Trophoblast cell (in vitro differentiated cells and primary cell): ENCODE measurements at regions not wholly inside any gene's neighbourhood (a gene's known extent, or its start where the extent isn't known, plus 50 kb on each side); places are given as distances from the start of the nearest gene placed in this dataset.

ENCODE experiments used
- DNase-seq, 2 donors: peaks; one replicate each; pipeline ENCODE4 v3.0.0-alpha.2; 2016
- H2AFZ ChIP-seq: 2 replicates; pipeline ENCODE4 v1.6.1; 2013; ENCODE audit warnings: low read length, moderate library complexity, mild to moderate bottlenecking; ENCODE audit not compliant: insufficient read depth, poor library complexity
- H2AK5ac ChIP-seq: 2 replicates; pipeline ENCODE4 v1.6.1; 2013; ENCODE audit warnings: mild to moderate bottlenecking, low read length
- H2BK120ac ChIP-seq: 2 replicates; pipeline ENCODE4 v1.6.1; 2013; ENCODE audit warnings: low read length, mild to moderate bottlenecking, moderate library complexity; ENCODE audit not compliant: insufficient read depth, poor library complexity
- H2BK12ac ChIP-seq: 2 replicates; pipeline ENCODE4 v1.6.1; 2013; ENCODE audit warnings: mild to moderate bottlenecking, low read length, moderate library complexity
- H2BK5ac ChIP-seq: 2 replicates; pipeline ENCODE4 v1.6.1; 2013; ENCODE audit warnings: low read length, low read depth, moderate library complexity, mild to moderate bottlenecking; ENCODE audit not compliant: poor library complexity
- H3K14ac ChIP-seq: 2 replicates; pipeline ENCODE4 v1.6.1; 2013; ENCODE audit warnings: mild to moderate bottlenecking, low read length
- H3K18ac ChIP-seq: 2 replicates; pipeline ENCODE4 v1.6.1; 2013; ENCODE audit warnings: mild to moderate bottlenecking, low read length
- H3K23ac ChIP-seq: 2 replicates; pipeline ENCODE4 v1.6.1; 2013; ENCODE audit warnings: low read length
- H3K27ac ChIP-seq: 2 replicates; pipeline ENCODE4 v1.5.1; 2013; ENCODE audit warnings: low read depth, mild to moderate bottlenecking, inconsistent platforms, low read length, moderate library complexity
- H3K27me3 ChIP-seq: 2 replicates; pipeline ENCODE4 v1.6.1; 2013; ENCODE audit warnings: inconsistent platforms, mild to moderate bottlenecking, low read length, moderate library complexity; ENCODE audit not compliant: insufficient read depth
- H3K36me3 ChIP-seq, 2 experiments: 1 replicate in 1 of 2; 2 replicates in 1 of 2; pipeline ENCODE4 v1.6.1; 2013; ENCODE audit warnings: low read length in 2 of 2, mild to moderate bottlenecking in 2 of 2, moderate library complexity in 1 of 2; ENCODE audit not compliant: insufficient read depth in 2 of 2, control insufficient read depth in 1 of 2
- H3K4ac ChIP-seq: 2 replicates; pipeline ENCODE4 v1.6.1; 2013; ENCODE audit warnings: low read depth, mild to moderate bottlenecking, low read length, moderate library complexity
- H3K4me1 ChIP-seq, 2 experiments: 1 replicate in 1 of 2; 2 replicates in 1 of 2; pipeline ENCODE4 v1.6.1; 2013; ENCODE audit warnings: low read length in 2 of 2, mild to moderate bottlenecking in 2 of 2, moderate library complexity in 1 of 2; ENCODE audit not compliant: insufficient read depth in 2 of 2, control insufficient read depth in 1 of 2
- H3K4me2 ChIP-seq: 2 replicates; pipeline ENCODE4 v1.6.1; 2013; ENCODE audit warnings: inconsistent platforms, mild to moderate bottlenecking, low read length, moderate library complexity
- H3K4me3 ChIP-seq: 2 replicates; pipeline ENCODE4 v1.5.1; 2013; ENCODE audit warnings: mild to moderate bottlenecking, low read depth, low read length, inconsistent platforms
- H3K79me1 ChIP-seq: one replicate; pipeline ENCODE4 v1.6.1; 2013; ENCODE audit warnings: low read length
- H3K79me2 ChIP-seq: 2 replicates; pipeline ENCODE4 v1.6.1; 2013; ENCODE audit warnings: low read length, mild to moderate bottlenecking; ENCODE audit not compliant: control insufficient read depth, insufficient read depth, poor library complexity
- H3K9ac ChIP-seq: 2 replicates; pipeline ENCODE4 v1.6.1; 2013; ENCODE audit warnings: mild to moderate bottlenecking, low read length
- H3K9me3 ChIP-seq: 2 replicates; pipeline ENCODE4 v1.6.1; 2013; ENCODE audit warnings: low read depth, mild to moderate bottlenecking, control low read depth, inconsistent platforms, low read length; ENCODE audit not compliant: insufficient read depth
- H4K12ac ChIP-seq: 2 replicates; pipeline ENCODE4 v1.6.1; 2013; ENCODE audit warnings: low read depth, mild to moderate bottlenecking, low read length, moderate library complexity
- H4K8ac ChIP-seq: 2 replicates; pipeline ENCODE4 v1.6.1; 2013; ENCODE audit warnings: low read depth, mild to moderate bottlenecking, low read length, moderate library complexity
- H4K91ac ChIP-seq: one replicate; pipeline ENCODE4 v1.6.1; 2013; ENCODE audit warnings: low read depth, mild to moderate bottlenecking, low read length, moderate library complexity
- WGBS: extraction: QIAGEN DNeasy Blood & Tissue Kit; methylation state at CpG from one replicate; pipeline ENCODE4 v1.1.7; 2013; ENCODE audit warnings: missing lambda C conversion rate; ENCODE audit not compliant: insufficient read length, insufficient coverage; ENCODE audit errors: extremely low coverage; 5-methylcytosine and 5-hydroxymethylcytosine counted together

DNA sequence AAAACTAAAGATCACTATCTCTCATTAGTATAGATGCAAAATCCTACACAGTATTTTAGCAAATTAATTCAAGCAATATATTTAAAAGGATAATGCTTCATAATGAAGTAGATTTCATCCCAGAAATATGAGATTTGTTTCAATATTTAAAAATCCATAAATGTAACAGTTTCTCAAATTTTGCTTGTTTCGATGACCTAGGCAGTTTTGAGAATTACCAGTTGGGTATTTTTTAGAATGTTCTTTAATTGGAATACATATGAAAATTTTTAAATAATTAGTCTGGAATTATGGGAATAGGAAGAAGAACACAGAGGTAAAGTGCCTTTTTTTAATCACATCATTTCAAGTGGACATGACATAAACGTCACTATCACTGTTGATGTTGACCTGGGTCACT lies 192.3 kb downstream of the FBXO8 start:
- Histone ChIP-seq H4K8ac (no peak overlapping the region), H3K27ac (no peak overlapping the region), H2AFZ (no peak overlapping the region), H3K36me3 (no peaks in the 10 kb centered on the region), H3K14ac (no peak overlapping the region), H3K27me3 (no peaks in the 10 kb centered on the region), H2AK5ac (no peak overlapping the region), H3K4me2 (no peak overlapping the region), H2BK120ac (no peak overlapping the region), H2BK5ac (no peak overlapping the region), H3K23ac (no peak overlapping the region), H2BK12ac (no peak overlapping the region), H3K4me1 (no peaks in the 10 kb centered on the region), H3K4me3 (no peak overlapping the region), H3K4ac (no peak overlapping the region), H3K18ac (no peak overlapping the region), H4K12ac (no peak overlapping the region), H3K79me2 (no peaks in the 10 kb centered on the region), H3K9ac (no peak overlapping the region), H3K79me1 (no peaks in the 10 kb centered on the region), H3K9me3 (no peaks in the 10 kb centered on the region), H4K91ac (no peak overlapping the region)
- WGBS, result no CpG with 5 or more reads among the region's 2 CpGs
- DNase-seq, result no peak

DNA sequence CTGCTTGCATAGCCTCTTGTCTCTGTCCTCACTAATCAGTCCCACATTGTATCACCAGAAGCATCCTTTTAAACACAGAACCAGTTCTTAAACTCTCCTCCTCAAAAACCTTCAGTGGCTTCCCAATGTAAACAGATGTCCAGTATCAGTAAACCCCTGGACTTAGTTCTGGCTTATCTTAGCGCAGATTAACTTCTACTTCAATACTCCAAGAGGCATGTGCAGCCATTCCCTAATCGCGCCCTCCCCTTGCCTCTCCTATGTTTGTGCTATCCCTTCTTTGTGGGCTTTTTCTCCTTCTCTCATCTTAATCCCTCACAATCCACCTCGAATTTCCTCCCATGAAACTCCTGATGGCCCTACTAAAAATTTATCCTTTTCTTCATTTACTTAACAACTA lies 193.8 kb downstream of the FBXO8 start:
- no peak overlapping the region for H3K27ac ChIP-seq
- no peak overlapping the region for H2BK5ac ChIP-seq
- no peak overlapping the region for H2AFZ ChIP-seq
- H4K91ac ChIP-seq, result no peak overlapping the region
- no peaks in the 10 kb centered on the region for H3K4me1 ChIP-seq
- no peak overlapping the region for H3K9ac ChIP-seq
- no peaks in the 10 kb centered on the region for H3K79me2 ChIP-seq
- no peak overlapping the region for H2BK12ac ChIP-seq
- WGBS, result 100% methylated on average over 1 of the region's 4 CpGs
- H3K18ac ChIP-seq, result no peak overlapping the region
- no peak overlapping the region for H2AK5ac ChIP-seq
- no peak for DNase-seq
- no peaks in the 10 kb centered on the region for H3K79me1 ChIP-seq
- H3K23ac ChIP-seq, result no peak overlapping the region
- no peak overlapping the region for H3K14ac ChIP-seq
- no peak overlapping the region for H4K8ac ChIP-seq
- H3K27me3 ChIP-seq, result no peaks in the 10 kb centered on the region
- no peak overlapping the region for H2BK120ac ChIP-seq
- H3K36me3 ChIP-seq, result no peaks in the 10 kb centered on the region
- no peak overlapping the region for H3K4me2 ChIP-seq
- no peaks in the 10 kb centered on the region for H3K9me3 ChIP-seq
- H3K4ac ChIP-seq, result no peak overlapping the region
- no peak overlapping the region for H3K4me3 ChIP-seq
- no peak overlapping the region for H4K12ac ChIP-seq

DNA sequence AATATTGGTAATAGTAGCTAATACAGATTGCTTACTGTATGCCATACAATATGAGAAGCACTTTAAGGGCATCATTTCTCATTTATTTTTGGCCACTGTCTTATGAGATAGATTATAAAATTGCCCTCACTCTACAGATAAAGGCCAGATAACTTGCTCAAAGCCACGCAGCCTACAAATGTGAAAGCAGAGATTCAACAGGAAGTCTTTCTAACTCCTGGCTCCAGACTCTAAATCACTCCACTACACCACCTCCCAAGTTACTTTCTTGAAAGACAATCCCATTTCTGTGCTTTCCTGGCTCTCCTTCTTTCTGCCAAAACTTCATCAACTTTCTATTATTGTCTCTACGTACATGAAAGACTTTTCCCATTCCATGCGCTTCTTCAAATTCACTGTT lies 194.7 kb downstream of the FBXO8 start:
- Histone ChIP-seq H3K14ac (no peak overlapping the region), H3K27ac (no peak overlapping the region)
- no peak for DNase-seq

DNA sequence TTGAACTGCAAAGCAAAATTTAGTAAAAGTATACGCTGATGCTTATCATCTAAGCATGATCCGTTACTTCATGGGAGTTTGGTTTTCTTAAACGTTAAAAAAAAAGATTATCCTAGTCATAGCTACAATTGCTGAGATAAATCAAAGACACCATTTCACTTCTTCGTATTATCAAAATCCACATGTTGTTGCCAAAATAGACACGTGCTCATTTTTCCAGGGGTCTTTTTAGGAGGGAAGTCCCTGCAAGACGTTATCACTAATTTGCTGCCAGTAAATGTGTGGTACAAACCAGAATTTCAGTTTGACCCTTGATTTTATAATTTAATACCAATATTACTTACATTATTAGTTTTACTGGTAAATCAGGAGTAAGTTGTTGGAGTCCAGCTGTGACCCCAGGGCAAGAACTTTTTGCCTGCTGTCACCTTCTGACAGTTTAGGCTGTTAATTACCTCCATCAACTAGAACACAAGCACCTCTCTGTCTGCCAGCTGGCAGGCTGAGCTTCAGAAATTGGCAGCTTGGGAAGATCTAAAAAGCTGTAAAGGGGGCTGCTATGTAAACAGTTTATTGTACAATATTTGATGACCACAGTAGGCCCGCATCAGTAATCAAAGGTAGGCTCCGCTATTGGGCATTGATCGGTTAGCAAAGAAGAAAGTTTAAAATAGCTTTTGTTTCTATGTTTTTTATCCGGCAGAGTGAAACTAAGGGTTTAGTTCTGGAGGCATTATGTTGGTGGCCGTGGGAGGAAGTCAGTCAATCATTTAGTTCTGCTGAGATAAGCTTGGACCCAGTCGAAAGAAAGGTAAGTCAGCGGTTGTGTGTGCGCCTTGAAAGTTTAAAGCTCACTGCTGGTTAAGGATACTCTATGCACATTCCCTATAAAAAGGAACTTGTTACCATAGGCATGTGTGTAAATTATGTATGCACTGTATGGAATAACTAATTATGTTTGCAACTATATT lies 196.4 kb downstream of the FBXO8 start:
- no peak overlapping the region for H4K12ac ChIP-seq
- H2AFZ ChIP-seq, result no peak overlapping the region
- no peak overlapping the region for H2BK5ac ChIP-seq
- no peaks in the 10 kb centered on the region for H3K9me3 ChIP-seq
- H3K4me2 ChIP-seq, result no peak overlapping the region
- H3K9ac ChIP-seq, result no peak overlapping the region
- H3K4me3 ChIP-seq, result no peak overlapping the region
- H3K27me3 ChIP-seq, result no peaks in the 10 kb centered on the region
- no peak overlapping the region for H3K23ac ChIP-seq
- no peak overlapping the region for H2AK5ac ChIP-seq
- WGBS, result no CpG with 5 or more reads among the region's 14 CpGs
- no peak overlapping the region for H4K91ac ChIP-seq
- H3K79me2 ChIP-seq, result no peaks in the 10 kb centered on the region
- H3K27ac ChIP-seq, result no peak overlapping the region
- H2BK120ac ChIP-seq, result no peak overlapping the region
- no peak for DNase-seq
- H3K14ac ChIP-seq, result no peak overlapping the region
- no peak overlapping the region for H2BK12ac ChIP-seq
- H3K18ac ChIP-seq, result no peak overlapping the region
- no peaks in the 10 kb centered on the region for H3K4me1 ChIP-seq
- H3K4ac ChIP-seq, result no peak overlapping the region
- no peaks in the 10 kb centered on the region for H3K79me1 ChIP-seq
- H4K8ac ChIP-seq, result no peak overlapping the region
- H3K36me3 ChIP-seq, result no peaks in the 10 kb centered on the region

More for the DNA sequence above, 194.7 kb downstream of the FBXO8 start:
- Histone ChIP-seq H3K9ac (no peak overlapping the region), H3K36me3 (no peaks in the 10 kb centered on the region), H2AFZ (no peak overlapping the region), H2BK120ac (no peak overlapping the region), H2AK5ac (no peak overlapping the region), H3K4me2 (no peak overlapping the region), H3K9me3 (no peaks in the 10 kb centered on the region), H4K12ac (no peak overlapping the region), H2BK12ac (no peak overlapping the region), H3K4me1 (no peaks in the 10 kb centered on the region), H3K18ac (no peak overlapping the region), H3K79me2 (no peaks in the 10 kb centered on the region), H3K4me3 (no peak overlapping the region), H2BK5ac (no peak overlapping the region), H3K23ac (no peak overlapping the region), H4K8ac (no peak overlapping the region), H3K4ac (no peak overlapping the region), H3K79me1 (no peaks in the 10 kb centered on the region), H4K91ac (no peak overlapping the region), H3K27me3 (no peaks in the 10 kb centered on the region)
- no CpG with 5 or more reads among the region's 3 CpGs for WGBS
